ENCODE measurements at regions not wholly inside any gene's neighbourhood (a gene's known extent, or its start where the extent isn't known, plus 50 kb on each side); places are given as distances from the start of the nearest gene placed in this dataset.

- DNase-seq (ENCODE audit: low read depth): no peak
Measured at GRCh38 chr9:113646946-113647914, 183.7 kb downstream of the RGS3 start.

- no peak for DNase-seq (ENCODE audit: low read depth)
Measured at GRCh38 chr9:113648048-113648447, 184.5 kb downstream of the RGS3 start.

- DNase-seq (ENCODE audit: low read depth): no peak
Measured at GRCh38 chr9:113648586-113648985, 185.1 kb downstream of the RGS3 start.

- no peak for DNase-seq (ENCODE audit: low read depth)
Measured at GRCh38 chr9:113649054-113649453, 185.5 kb downstream of the RGS3 start.

- no peak for DNase-seq (ENCODE audit: low read depth)
Measured at GRCh38 chr9:113649855-113650206, 186.3 kb downstream of the RGS3 start.

- peak; percentile 88 for DNase-seq (ENCODE audit: low read depth)
Measured at GRCh38 chr9:113650207-113651131, 186.9 kb downstream of the RGS3 start.

GRCh38 chr9:113651896-113652295 lies 188.4 kb downstream of the RGS3 start:
- DNase-seq (ENCODE audit: low read depth): no peak

GRCh38 chr9:113652355-113653152 lies 189.0 kb downstream of the RGS3 start:
- DNase-seq (ENCODE audit: low read depth): peak; percentile 44

GRCh38 chr9:113653746-113654604 lies 190.4 kb downstream of the RGS3 start:
- no peak for DNase-seq (ENCODE audit: low read depth)

GRCh38 chr9:113654605-113655428 lies 191.3 kb downstream of the RGS3 start:
- no peak for DNase-seq (ENCODE audit: low read depth)

- no peak for DNase-seq (ENCODE audit: low read depth)
Measured at GRCh38 chr9:113656771-113657670, 193.5 kb downstream of the RGS3 start.

GRCh38 chr9:113657765-113658544 lies 194.4 kb downstream of the RGS3 start:
- peak; percentile 87 for DNase-seq (ENCODE audit: low read depth)

- DNase-seq (ENCODE audit: low read depth): peak; percentile 44
Measured at GRCh38 chr9:113658545-113658895, 195.0 kb downstream of the RGS3 start.

- no peak for DNase-seq (ENCODE audit: low read depth)
Measured at GRCh38 chr9:113659039-113659438, 195.5 kb downstream of the RGS3 start.

- no peak for DNase-seq (ENCODE audit: low read depth)
Measured at GRCh38 chr9:113659740-113660139, 196.2 kb downstream of the RGS3 start.

GRCh38 chr9:113660196-113660595 lies 196.7 kb downstream of the RGS3 start:
- no peak for DNase-seq (ENCODE audit: low read depth)

- no peak for DNase-seq (ENCODE audit: low read depth)
Measured at GRCh38 chr9:113661074-113661473, 197.5 kb downstream of the RGS3 start.

- no peak for DNase-seq (ENCODE audit: low read depth)
Measured at GRCh38 chr9:113664181-113664875, 200.8 kb downstream of the RGS3 start.
